ENCODE measurements at regions not wholly inside any gene's neighbourhood (a gene's known extent, or its start where the extent isn't known, plus 50 kb on each side); places are given as distances from the start of the nearest gene placed in this dataset.

DNA sequence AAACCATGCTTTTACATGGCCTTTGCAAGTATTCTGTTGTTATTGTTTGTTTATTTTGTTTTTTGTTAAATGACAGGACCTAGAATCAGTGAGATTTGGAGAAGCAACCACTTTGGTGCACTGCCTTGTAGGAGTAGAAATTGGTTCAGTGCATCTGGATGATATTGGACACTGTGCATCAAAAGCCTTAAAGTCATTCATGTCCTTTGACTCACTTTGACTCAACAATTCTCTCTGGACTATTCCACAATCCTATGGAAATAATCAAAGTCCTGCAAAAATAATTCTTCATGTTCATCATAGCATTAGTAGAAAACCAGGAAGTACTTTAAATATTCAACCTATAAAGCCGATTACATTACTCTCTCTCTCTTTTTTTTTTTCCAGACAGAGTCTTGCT is 224.8 kb downstream of the ABHD5 start:
- H3K9me3 ChIP-seq (ENCODE audit: control insufficient read depth, insufficient read depth, low read depth, low read length): no peaks in the 10 kb centered on the region
- no peaks in the 10 kb centered on the region for H3K36me3 ChIP-seq (ENCODE audit: control insufficient read depth, insufficient read depth, low read length)
- H2AFZ ChIP-seq (ENCODE audit: low read length): no peak overlapping the region
- H3K4me2 ChIP-seq (ENCODE audit: extremely low read depth, insufficient read depth, low read length): no peak overlapping the region
- no peaks in the 10 kb centered on the region for H3K27me3 ChIP-seq (ENCODE audit: control insufficient read depth, insufficient read depth, low read length)
- H3K27ac ChIP-seq (ENCODE audit: insufficient read depth, low read length): no peak overlapping the region
- peaks cover 3% of the 10 kb centered on the region for H3K4me1 ChIP-seq (ENCODE audit: control insufficient read depth, extremely low read depth, insufficient read depth, low read length)
- H3K9ac ChIP-seq (ENCODE audit: insufficient read depth, low read length): no peak overlapping the region
- no peak for TF ChIP-seq EZH2 (IDR thresholded peaks at IDR 0.05; ENCODE audit: low read length, missing control alignments)
- TF ChIP-seq, protein P1, sequence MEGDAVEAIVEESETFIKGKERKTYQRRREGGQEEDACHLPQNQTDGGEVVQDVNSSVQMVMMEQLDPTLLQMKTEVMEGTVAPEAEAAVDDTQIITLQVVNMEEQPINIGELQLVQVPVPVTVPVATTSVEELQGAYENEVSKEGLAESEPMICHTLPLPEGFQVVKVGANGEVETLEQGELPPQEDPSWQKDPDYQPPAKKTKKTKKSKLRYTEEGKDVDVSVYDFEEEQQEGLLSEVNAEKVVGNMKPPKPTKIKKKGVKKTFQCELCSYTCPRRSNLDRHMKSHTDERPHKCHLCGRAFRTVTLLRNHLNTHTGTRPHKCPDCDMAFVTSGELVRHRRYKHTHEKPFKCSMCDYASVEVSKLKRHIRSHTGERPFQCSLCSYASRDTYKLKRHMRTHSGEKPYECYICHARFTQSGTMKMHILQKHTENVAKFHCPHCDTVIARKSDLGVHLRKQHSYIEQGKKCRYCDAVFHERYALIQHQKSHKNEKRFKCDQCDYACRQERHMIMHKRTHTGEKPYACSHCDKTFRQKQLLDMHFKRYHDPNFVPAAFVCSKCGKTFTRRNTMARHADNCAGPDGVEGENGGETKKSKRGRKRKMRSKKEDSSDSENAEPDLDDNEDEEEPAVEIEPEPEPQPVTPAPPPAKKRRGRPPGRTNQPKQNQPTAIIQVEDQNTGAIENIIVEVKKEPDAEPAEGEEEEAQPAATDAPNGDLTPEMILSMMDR (conservative IDR thresholded peaks at IDR 0.05 in 1 of 2, IDR thresholded peaks at IDR 0.05 in 1 of 2; ENCODE audit: low read depth in 1 of 2, low read length in 2 of 2): no peak
- H4K20me1 ChIP-seq (ENCODE audit: control insufficient read depth, extremely low read depth, insufficient read depth, low read length): no peaks in the 10 kb centered on the region
- H3K79me2 ChIP-seq (ENCODE audit: control insufficient read depth, insufficient read depth, low read length): no peaks in the 10 kb centered on the region
- DNase-seq (ENCODE audit: low read depth in 2 of 2): no peak
- H3K4me3 ChIP-seq (replicated peaks in 1 of 4; ENCODE audit: control extremely low read depth in 1 of 4, insufficient read depth in 1 of 4, low read depth in 3 of 4, low read length in 4 of 4): no peak overlapping the region

DNA sequence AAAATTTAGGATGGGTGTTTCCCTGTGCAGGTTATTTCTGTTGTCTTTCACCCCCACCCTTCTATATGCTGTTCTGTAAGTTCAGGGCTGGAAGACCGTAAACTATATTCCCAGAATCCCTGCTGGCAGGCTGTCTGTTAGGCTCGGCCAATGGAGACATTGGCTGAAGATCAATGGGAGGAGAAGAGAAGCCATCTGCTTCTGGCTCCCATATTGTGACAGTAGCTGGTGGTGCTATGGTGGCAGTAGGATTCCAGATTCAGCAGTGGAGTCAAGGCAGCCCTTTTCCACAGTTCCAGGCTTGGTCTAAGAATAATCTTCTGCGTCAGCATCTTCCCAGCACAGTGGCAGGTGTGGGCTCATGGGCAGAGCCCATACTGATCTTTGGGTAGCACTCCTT is 226.6 kb downstream of the ABHD5 start:
- Histone ChIP-seq H3K4me1 (ENCODE audit: control insufficient read depth, extremely low read depth, insufficient read depth, low read length) (peaks cover 3% of the 10 kb centered on the region), H4K20me1 (ENCODE audit: control insufficient read depth, extremely low read depth, insufficient read depth, low read length) (no peaks in the 10 kb centered on the region), H3K79me2 (ENCODE audit: control insufficient read depth, insufficient read depth, low read length) (no peaks in the 10 kb centered on the region), H3K36me3 (ENCODE audit: control insufficient read depth, insufficient read depth, low read length) (no peaks in the 10 kb centered on the region), H3K4me2 (ENCODE audit: extremely low read depth, insufficient read depth, low read length) (no peak overlapping the region), H3K27ac (ENCODE audit: insufficient read depth, low read length) (no peak overlapping the region), H3K9me3 (ENCODE audit: control insufficient read depth, insufficient read depth, low read depth, low read length) (no peaks in the 10 kb centered on the region), H3K9ac (ENCODE audit: insufficient read depth, low read length) (no peak overlapping the region), H3K4me3 (replicated peaks in 1 of 4; ENCODE audit: control extremely low read depth in 1 of 4, insufficient read depth in 1 of 4, low read depth in 3 of 4, low read length in 4 of 4) (no peak overlapping the region), H3K27me3 (ENCODE audit: control insufficient read depth, insufficient read depth, low read length) (no peaks in the 10 kb centered on the region), H2AFZ (ENCODE audit: low read length) (no peak overlapping the region)
- TF ChIP-seq EZH2 (IDR thresholded peaks at IDR 0.05; ENCODE audit: low read length, missing control alignments): no peak
- TF ChIP-seq, protein P1 (conservative IDR thresholded peaks at IDR 0.05 in 1 of 2, IDR thresholded peaks at IDR 0.05 in 1 of 2; ENCODE audit: low read depth in 1 of 2, low read length in 2 of 2): no peak
- no peak for DNase-seq (ENCODE audit: low read depth in 2 of 2)

DNA sequence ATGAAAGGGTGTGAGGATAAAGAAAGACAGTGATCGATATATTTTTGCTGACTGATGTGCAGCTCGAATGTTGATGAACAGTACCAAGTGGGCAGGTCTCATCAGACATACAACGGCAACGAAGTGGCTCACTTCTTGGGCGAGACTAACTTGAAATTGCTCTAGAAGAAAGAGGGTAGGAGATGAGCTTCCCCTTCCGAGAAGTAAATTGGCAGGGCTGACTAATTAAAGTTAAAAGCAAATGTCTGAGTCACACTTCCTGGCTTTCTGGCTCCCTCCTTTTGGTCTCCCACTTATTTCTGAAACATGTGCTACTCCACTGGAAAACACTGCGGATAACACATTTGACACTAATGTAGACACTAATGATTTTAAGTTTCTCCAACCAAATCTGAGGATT is 228.3 kb downstream of the ABHD5 start:
- Histone ChIP-seq H3K4me1 (ENCODE audit: control insufficient read depth, extremely low read depth, insufficient read depth, low read length) (peaks cover 3% of the 10 kb centered on the region), H3K9me3 (ENCODE audit: control insufficient read depth, insufficient read depth, low read depth, low read length) (no peaks in the 10 kb centered on the region), H3K4me3 (replicated peaks in 1 of 4; ENCODE audit: control extremely low read depth in 1 of 4, insufficient read depth in 1 of 4, low read depth in 3 of 4, low read length in 4 of 4) (no peak overlapping the region), H2AFZ (ENCODE audit: low read length) (no peak overlapping the region), H3K4me2 (ENCODE audit: extremely low read depth, insufficient read depth, low read length) (no peak overlapping the region), H3K27me3 (ENCODE audit: control insufficient read depth, insufficient read depth, low read length) (peaks cover 4% of the 10 kb centered on the region), H3K79me2 (ENCODE audit: control insufficient read depth, insufficient read depth, low read length) (no peaks in the 10 kb centered on the region), H3K9ac (ENCODE audit: insufficient read depth, low read length) (no peak overlapping the region), H3K36me3 (ENCODE audit: control insufficient read depth, insufficient read depth, low read length) (no peaks in the 10 kb centered on the region), H3K27ac (ENCODE audit: insufficient read depth, low read length) (no peak overlapping the region), H4K20me1 (ENCODE audit: control insufficient read depth, extremely low read depth, insufficient read depth, low read length) (no peaks in the 10 kb centered on the region)
- TF ChIP-seq, protein P1 (conservative IDR thresholded peaks at IDR 0.05 in 1 of 2, IDR thresholded peaks at IDR 0.05 in 1 of 2; ENCODE audit: low read depth in 1 of 2, low read length in 2 of 2): no peak
- TF ChIP-seq EZH2 (IDR thresholded peaks at IDR 0.05; ENCODE audit: low read length, missing control alignments): no peak
- DNase-seq (ENCODE audit: low read depth in 2 of 2): peak; percentile 13 to 36

All from fibroblast of lung (primary cell).